ENCODE measurements at regions not wholly inside any gene's neighbourhood (a gene's known extent, or its start where the extent isn't known, plus 50 kb on each side); places are given as distances from the start of the nearest gene placed in this dataset.

- no peak for TF ChIP-seq EZH2 (IDR thresholded peaks at IDR 0.05)
- no peak for TF ChIP-seq POLR2AphosphoS5 (IDR thresholded peaks at IDR 0.05; ENCODE audit: borderline replicate concordance, low read depth, low read length)
Observed at GRCh38 chr6:4256969-4257368, 121.6 kb upstream of the ECI2 start.

All from SK-N-MC (cell line).